HG03521 (cell line): ENCODE measurements at regions not wholly inside any gene's neighbourhood (a gene's known extent, or its start where the extent isn't known, plus 50 kb on each side); places are given as distances from the start of the nearest gene placed in this dataset.
"Not testable (repeated sequence)": the region's sequence is repeated elsewhere in the genome, so short reads cannot be mapped to it uniquely, and the experiment has no call there.

Experiments used
- ATAC-seq: cut with Tn5 transposase; IDR thresholded peaks from one replicate; pipeline ENCODE4 v1.9.1; 2021; ENCODE audit warnings: mild to moderate bottlenecking, moderate library complexity; ENCODE audit not compliant: unreplicated experiment

DNA sequence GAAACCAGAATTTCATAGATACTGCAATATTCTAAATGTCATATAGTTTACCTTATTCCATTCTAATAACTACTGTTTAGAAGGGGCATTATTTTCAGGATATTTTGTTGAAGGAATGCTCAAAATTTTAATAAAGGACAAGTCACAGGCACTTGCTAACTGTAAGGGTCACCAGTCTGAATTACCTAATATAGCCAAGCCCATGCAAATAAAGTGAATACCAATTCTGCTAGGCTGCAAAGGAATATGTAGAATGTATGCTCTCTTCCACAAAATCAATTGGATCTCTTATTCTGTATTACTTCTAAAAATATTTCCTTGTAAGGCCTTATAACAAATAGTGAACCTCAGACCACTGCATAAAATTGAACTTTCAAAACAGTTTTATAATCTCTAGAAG is 52.3 kb upstream of the FAT4 start:
- no peak for ATAC-seq

DNA sequence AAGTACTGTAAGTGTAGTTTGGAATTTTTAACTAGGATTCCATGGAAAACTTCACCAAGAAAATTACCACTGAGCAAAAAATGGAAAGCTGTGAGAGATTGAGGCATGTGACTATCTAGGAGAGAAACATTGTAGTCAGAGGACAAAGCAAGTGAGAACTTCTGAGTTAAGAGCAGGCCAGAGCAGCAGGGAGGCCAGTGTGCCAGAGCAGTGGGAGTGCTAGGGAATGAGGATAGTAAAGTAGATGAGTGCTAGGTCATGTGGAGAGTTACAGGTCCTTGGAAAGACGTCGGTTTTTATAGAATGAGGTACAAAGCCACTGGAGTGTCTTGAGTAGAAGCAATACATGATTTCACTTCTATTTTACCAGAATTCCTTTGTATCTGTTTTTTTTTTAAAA is 52.7 kb upstream of the FAT4 start:
- no peak for ATAC-seq

DNA sequence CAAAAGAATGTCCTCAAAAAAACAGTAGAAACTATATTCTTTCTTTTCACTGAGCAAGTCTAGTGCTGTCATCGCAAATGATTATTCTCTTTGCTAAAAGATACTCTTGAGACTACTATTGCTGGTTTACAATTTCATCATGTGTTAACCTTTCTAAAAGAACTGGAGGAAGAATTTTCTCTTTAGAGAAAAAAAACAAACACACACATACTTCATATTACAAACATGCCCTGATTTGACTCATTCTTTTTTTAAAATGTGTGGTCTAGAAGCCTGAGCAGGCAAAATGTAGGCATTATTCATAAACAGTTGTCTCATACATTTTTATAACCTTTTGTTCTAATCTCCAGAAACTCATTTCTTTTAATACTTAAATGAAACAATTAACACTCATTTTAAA is 60.6 kb upstream of the FAT4 start:
- no peak for ATAC-seq

DNA sequence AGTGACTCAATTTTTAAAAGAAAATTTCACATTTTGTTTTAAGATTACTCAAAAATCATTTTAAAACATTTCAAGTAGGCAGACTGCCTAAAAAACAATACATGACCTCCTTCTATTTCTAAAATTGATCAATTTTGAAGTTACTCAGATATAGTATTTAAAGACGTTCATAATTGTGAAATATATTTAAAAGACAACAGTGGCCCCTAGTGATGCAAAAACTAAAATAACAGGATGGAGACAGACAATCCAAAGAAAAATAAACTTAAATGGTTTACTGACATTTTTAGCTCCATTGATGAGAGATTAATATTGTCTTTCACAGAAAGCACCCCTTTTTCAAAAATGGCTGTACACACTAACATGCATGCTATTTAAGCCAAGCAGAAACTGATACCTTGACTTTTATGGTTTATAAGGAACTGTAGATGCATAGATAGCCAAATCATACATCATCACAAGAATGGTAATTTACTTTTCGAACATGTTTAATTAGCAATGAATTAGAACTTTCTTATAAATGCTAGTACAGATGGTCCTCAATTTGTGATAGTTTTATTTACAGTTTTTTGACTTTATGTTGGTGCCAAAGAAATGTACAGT is 69.8 kb upstream of the FAT4 start:
- no peak for ATAC-seq

DNA sequence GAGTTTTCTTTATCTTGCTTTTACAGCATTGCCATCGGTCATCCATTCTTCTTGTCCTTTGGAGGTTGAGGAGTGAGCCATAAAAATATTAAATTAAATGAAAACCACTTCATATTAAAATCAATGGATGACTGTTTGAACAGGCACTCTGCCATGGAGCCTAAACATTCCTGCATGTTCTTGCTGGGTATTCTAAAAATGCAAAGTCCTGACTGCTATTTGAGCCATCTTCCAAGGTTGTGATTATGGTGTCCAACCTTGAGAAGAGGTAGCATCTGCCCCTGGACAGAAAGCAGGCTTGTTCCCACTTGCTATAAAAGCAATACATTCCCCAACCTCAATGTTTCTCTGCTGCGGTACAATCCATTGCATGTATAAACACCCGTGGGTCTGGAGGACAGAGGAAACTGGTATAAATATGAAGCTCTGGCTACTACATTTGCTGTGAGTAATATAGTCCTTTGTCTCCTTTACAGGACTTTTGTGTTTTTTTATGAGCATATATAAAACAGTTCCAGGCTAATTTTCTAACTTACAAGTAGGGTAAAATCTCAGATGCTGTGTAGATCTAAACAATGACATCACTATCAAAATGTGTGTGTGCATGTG is 70.9 kb upstream of the FAT4 start:
- no peak for ATAC-seq

DNA sequence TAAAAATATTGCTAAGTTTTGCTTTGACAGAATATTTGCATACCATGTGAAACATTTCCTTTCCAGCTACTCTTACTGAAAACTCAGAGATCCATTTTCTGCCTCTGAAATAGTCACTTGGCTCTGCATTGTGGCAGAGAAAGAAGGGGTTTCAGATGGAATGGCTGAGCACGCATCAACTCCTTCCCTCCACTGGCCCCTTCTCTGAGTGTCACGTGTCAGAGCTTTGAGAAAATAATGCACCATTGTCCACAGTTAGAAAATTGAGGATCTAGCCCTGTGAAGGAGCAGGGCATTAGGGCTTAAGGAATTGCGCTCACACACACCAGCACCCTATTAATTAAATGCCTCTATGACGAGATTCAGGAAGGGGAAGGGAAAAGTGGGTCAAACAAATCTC is 78.8 kb upstream of the FAT4 start:
- ATAC-seq = no peak

DNA sequence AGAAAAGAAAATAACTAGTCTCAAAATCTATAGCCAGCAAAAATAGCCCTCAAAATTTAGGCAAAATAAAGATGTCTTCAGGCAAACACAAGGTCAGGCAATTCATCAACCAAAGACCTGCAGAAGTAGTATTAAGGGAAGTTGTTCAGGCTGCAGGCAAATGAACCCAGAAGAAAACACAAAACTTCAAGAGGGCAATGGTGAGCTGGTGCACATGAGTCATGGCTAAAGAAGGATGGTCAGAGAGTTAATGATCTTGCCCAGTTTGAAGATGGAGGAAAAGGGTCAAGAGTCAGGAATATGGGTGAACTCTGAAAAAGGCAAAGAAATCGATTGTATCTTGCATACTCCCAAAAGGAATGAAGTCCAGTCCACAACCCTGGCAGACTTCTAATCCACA is 83.1 kb upstream of the FAT4 start:
- no peak for ATAC-seq

DNA sequence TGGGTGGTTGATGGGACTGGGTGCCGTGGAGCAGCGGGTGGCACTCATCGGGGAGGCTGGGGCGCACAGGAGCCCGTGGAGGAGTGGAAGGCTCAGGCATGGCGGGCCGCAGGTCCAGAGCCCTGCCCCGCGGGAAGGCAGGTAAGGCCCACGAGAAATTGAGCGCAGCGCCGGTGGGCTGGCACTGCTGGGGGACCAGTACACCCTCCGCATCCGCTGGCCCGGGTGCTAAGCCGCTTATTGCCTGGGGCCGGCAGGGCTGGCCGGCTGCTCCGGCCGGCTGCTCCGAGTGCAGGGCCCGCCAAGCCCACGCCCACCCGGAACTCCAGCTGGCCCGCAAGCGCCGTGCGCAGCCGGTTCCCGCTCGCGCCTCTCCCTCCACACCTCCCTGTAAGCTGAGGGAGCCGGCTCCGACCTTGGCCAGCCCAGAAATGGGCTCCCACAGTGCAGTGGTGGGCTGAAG is 85.1 kb upstream of the FAT4 start:
- no peak for ATAC-seq

DNA sequence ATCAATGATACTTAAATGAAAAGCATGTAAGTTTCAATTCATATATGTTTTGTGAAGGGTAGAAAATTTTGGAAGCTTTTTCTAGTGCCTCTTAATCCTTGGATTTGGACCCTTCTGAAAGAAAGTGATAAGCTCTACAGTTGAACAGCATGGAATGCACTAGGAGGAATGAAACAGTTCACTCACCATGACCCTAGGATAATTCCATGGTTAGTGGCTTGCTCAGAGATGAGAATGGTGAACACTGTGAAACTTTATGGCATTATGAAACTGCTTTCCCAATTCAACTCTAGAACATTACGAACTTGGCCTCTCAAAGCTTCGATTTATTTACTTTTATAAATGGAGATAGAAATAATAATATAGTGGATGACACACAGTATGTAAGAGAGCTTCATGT is 88.9 kb upstream of the FAT4 start:
- no peak for ATAC-seq

DNA sequence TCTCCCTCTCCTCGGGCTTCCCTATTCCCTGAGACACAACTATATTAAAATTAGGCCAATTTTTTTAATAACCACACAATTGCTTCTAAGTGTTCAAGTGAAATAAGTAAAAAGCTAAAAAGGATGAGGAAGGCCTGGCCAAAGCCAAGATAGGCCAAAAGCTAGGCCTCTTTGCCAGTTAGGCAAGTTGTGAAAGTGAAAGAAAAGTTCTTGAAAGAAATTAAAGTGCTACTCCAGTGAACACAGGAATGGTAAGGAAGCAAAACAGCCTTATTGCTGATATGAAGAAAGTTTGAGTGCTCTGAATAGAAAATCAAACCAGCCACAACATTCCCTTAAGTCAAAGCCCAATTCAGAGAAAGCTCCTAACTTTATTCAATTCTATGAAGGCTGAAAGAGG is 114.2 kb upstream of the FAT4 start:
- no peak for ATAC-seq

DNA sequence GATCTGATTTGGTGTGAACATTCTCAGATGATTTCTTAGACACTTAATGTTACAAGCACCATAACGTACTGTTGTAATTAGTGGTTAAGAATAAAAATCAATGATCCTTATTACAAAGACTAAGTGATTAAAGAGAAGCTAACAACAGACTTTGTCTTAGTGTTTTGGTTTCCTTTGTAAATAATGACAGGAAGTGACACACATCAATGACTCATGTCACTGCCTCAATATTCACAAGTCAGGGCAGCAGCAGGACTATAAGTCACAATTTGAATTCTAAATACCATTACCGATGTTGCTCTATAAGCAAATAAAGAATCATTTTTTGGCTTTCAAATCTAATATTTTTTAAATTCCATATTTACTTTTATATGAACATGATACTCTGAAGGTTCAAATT is 115.8 kb upstream of the FAT4 start:
- ATAC-seq = no peak

DNA sequence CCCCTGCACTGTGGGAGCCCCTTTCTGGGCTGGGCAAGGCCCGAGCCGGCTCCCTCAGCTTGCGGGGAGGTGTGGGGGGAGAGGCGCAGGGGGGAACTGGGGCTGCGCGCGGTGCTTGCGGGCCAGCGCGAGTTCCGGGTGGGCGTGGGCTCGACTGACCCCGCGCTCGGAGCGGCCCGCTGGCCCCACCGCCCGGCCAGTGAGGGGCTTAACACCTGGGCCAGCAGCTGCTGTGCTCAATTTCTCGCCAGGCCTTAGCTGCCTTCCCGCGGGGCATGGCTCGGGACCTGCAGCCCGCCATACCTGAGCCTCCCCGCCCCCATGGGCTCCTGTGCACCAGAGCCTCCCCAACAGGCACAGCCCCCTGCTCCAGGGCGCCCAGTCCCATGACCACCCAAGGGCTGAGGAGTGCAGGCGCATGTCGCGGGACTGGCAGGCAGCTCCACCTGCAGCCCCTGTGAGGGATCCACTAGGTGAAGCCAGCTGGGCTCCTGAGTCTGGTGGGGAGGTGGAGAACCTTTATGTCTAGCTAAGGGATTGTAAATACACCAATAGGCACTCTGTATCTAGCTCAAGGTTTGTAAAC is 122.8 kb upstream of the FAT4 start:
- not testable (repeated sequence) for ATAC-seq

DNA sequence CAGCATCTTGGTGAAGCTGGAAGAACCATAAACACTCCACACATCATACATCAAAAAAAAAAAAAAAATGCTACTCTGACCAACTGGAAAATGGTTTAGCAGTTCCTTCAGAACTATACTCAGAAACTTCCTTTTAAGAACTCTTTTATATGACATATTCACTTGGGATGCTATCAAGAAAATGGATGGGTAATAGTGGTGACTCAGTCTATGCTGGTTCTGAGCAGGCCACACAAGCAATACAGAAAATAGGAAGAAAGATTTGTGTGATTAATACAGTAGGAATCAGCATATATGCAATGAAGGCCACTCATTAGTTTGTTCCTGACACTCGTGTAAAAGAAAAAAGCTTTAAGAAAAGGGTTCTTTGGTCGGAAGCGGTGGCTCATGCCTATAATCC is 123.5 kb upstream of the FAT4 start:
- no peak for ATAC-seq

DNA sequence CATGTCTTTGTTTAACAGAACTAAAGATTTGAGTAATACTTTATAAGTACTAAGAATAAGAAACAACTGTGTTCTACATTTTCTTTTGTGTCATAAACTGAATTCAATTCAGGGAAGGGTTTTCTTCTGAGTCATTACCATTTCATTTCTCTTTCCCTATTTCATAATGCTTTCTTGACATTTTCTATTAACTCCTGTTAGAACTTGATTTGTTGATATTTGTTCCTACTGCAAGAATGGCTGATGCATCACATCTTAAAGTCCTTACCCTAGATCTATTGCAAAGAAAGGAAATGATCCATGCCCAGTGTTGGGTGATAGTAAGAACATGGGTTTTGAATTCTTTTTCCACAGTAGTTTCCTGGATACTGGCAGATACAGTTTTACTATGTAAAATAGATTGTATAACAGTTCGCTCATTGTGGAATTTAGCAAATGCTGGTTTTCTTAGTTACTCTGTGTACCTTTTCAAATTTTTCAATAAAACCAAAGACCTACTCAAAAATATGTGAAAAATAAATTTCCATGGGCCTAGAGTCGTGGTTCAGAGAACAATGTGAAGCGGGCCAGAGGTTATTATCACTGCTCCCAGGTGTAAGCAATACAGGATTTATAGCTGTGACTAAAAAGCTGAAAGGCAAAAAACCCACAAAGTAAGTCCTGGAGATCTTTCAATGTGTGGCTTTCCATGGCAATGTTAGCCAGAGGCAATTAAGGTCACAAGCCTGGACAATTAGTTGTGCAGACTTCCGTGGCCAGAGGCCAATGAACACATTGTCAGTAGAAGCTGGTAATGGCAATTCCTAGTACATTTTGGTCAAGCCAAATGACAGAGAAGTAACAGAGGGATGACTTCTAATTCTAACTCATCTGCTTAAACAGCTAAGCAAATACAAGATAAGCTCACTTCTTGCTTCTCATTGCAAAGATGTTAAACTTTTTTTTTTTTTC is 127.3 kb upstream of the FAT4 start:
- no peak for ATAC-seq

DNA sequence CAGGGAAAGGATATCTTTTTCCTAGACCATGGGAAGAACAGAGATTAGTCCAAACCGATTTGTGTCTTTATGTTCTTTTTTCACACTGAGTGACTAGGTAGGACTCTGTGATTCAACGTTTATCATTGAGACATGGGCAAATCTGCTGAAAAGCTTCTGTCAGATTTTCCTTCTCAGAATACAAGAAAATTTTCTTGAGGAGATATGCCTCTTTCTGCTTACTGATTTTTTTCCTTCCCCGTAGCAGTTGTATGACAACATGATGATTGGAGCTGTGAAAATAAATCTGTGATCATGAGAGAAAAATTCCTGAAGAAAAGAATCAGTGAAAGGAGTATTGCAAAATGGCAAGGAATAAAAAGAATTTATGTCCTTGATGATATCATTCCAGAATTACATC is 130.6 kb upstream of the FAT4 start:
- no peak for ATAC-seq

DNA sequence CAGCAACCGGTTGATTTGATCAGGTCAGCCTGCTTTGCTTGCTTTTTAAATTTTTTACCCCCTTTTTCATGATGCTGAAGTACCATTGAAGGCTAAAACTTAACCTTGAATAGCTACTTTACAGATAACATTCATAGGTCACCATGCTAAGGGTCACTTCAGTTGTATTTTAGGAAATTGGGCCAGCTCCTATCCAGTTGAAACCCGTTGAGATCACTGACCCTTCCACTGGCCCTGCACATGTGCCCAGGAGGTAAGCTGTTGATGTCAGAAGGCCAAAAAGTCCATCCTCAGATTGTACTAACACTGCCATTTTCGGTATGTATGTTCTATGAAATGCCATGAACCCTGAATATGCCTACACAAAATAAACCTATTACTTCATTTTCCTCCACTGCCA is 133.0 kb upstream of the FAT4 start:
- no peak for ATAC-seq

DNA sequence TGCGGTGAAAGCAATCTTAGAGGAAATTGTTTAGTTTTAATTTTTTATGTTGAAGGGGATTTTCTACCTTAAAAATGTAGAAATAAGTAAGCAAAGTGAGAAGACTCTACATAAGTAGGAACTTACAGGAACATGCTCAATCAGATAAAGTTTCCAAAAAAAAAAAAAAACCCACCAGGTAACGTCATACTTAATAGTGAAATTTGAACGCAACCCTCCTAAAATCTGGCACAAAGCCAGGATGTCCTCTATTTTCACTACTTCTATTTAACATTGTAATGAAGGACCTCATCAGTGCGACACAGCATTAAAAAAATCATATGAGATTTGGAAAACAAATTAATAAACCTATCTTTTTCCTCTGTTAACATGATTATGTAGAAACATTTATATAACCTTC is 135.0 kb upstream of the FAT4 start:
- no peak for ATAC-seq

DNA sequence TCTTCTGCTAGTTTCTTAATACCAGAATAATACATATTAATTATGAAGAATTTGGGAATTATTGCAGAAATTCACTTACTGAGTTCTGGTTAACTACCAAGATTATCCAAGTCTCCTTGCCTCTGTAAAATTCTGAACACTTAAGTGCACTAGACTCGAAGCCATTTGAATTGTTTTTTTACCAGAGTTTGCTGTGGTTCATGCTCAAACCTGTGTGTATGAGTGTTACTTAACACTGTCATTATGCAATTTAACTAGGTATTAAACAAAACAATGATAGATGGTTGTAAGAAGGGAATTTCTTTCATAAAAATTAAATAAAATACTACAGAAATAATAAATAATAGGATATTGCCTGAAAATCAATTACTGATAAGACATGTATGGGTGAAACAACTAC is 145.6 kb upstream of the FAT4 start:
- ATAC-seq = no peak

DNA sequence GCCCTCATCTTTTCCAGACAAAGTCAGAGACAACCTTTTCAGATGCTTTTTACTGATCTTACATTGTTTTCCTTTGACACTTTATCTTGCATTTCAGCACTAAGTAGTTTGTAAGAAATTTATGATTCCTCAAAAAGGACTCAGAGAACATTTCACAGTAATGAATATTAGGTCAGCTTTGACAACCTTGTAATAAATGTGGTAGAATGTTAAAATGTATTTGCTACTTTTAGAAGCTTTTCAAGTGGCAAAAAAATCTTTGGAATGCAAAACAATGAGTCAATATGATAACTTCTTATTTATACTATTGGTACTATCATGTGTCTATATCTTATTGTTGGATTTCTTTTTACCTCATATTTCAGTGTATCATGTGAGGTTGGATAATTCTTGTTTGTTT is 146.2 kb upstream of the FAT4 start:
- no peak for ATAC-seq

DNA sequence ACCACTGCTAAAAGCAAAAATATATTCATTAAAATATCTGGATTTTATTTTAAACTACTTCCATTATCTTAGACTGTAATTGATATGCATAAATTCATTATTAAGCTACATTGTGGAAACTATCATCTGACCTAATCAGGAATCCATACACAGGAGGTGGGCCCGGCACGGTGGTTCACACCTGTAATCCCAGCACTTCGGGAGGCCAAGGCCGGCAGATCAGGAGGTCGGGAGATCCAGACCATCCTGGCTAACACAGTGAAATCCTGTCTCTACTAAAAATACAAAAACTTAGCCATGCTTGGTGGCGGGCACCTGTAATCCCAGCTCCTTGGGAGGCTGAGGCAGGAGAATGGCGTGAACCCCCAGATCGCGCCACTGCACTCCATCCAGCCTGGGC is 148.7 kb upstream of the FAT4 start:
- not testable (repeated sequence) for ATAC-seq

DNA sequence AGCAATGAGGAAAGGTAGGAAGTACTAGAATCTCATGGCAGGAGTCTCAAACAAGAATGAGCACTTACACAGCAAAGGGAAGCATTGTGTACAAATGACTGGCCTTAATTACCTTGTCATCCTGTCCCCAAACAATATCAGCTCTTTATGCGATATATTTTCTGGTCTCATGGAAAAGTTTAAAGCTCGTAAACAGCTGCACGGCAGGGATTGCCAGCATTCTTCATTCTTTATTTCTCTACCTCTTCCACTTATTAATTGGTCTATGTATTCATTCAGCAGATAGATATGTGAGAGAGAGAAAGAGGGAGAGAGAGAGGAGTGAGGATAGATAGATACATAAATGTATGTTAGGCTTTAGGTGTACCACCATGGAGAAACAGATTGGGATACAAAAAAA is 155.8 kb upstream of the FAT4 start:
- no peak for ATAC-seq

DNA sequence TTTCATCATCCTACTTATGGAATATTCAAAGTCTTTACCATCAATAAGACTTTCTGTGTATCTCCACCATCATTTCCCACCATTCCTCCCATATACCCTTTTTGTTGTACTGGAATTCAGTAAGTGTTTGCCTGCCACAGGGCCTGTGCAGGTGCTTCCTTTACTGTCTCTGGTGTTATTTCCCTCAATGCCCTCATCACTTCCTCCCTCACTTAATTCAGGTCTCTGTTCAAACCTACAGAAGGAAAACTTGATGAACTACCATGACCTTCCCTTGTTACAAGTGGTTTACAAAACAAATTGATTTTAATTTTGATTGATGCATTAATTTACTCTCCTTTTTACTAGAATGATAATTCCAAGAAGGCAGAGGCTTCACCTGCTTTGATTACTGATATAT is 159.5 kb upstream of the FAT4 start:
- no peak for ATAC-seq
